HL-60/S4 treated with phorbol 12-myristate 13-acetate at 8.2 ng/mL for 4 days and 3 days (cell line): ENCODE measurements at regions not wholly inside any gene's neighbourhood (a gene's known extent, or its start where the extent isn't known, plus 50 kb on each side); places are given as distances from the start of the nearest gene placed in this dataset.

Source experiments
- in situ Hi-C: fragments of 300-500 bp; cut with MboI; formaldehyde crosslinking; loops from 2 replicates; pipeline ENCODE4 v1.15.0; 2022; ENCODE audit warnings: low sequenced_read_pairs

DNA sequence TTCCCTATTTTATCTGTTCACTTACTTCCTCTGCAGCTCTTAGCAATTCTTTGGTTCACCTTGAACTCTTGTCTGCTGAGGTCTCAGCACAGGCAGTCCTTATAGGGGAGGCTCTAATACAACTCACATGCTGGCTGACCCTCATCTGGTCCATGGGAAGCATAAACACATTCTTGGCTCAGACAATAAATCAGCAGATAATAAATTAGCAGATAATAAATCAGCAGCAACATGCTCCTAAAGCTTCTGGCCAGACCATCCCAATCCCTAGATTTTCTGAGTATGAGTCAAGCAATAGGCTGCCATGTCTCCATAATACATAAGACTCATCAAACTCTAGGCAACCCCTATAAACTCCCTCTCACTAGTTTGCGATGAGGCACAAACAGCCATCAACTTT, 208.6 kb upstream of the STEAP4 start:
- in situ Hi-C loops, result no loop called here

- in situ Hi-C loops, result no loop called here
Observed at GRCh38 chr7:88509341-88509740, 202.6 kb upstream of the STEAP4 start.

GRCh38 chr7:88500131-88500530, 193.4 kb upstream of the STEAP4 start:
- in situ Hi-C loops, result no loop called here

DNA sequence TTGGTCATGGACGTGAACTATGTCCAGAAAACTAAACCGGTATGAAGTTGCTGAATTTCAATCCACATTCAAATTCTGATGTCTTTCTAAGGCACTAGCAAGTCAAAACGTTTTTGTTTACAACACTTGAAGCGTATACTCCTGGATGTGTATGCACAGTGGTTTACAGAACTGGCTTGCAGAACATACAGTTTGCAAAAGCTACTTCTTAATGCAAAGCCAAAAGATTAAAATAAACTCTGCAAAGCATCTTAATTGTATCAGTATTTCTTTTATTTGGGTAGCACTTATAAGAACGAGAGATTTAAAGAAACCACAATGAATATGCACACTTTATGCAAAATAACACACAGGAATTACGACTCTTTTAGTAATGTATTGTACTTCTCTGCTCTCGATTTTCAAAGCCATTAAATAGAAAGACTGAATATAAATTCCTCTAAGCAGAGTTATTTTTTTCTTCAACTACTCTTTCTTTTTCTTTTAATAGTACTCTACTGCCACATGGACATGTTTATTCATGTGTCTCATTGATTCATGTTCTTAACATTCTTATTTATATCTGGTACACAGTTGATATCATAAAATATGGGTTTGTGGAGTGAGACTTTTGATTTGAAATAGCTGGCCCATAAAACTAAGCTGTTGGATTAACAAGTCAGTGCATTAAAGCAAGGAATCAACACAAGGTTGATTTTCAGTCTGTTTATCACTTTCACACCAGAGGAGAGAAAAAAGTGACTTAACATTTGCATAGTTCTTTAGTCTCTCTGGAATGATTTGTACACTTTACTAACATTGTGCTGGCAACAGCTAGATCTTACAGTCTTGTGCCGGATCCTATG, 189.4 kb upstream of the STEAP4 start:
- in situ Hi-C loops, result no loop called here

DNA sequence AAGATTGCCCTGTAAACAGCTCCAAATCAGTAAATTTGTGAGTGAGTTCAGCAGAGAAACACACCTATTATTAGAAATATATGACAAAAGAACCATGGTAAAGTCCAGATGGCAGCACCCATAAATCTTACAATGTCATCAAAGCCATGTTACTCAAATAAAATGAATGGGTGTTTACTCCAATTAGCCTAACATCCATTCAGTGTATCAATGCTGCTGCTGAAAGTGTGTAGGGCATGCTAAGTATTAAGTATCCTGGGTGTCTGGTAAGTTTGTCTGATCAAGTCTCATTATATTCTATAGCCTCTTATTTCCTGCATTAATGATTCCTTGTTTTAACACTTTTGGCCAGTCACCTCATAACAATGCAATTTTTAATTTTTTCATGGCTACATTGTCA, 185.5 kb upstream of the STEAP4 start:
- in situ Hi-C loops, result no loop called here

DNA sequence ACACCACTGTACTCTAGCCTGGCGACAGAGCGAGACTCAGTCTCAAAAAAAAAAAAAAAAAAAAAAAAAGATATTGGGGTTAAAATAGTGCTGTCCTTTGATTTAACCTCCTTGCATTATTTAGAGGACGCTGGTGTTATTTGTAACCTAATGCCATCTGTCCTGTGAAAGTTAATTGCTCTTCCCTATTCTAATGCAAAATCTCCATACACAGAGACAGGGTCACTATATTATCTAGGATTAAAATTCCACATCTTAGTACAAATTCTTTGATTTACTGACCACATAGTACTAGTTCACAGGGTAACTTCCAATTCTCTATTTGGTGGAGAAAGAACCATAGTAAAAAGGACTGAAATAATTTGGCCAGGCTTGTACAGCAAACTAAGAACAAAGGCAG, 184.2 kb upstream of the STEAP4 start:
- in situ Hi-C loops, result no loop called here

DNA sequence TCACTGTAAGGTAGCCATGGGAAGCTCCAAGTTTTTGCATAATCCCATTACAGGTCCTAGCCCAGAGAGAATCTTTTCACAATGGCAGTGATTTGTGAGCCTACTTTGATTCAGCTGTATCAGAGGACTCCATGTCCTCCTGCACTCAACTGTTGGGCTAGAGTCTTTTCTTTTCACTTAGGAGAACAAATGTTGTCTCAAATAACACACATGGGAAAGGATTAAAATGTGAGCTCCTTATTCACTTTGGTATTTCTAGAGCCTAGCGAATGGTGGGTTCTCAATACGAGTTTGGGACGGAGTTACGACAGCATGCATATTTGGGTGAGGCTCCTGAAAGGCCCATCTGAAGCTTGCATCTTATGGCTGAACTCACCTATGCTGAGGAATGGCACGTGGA, 183.5 kb upstream of the STEAP4 start:
- in situ Hi-C loops, result no loop called here

DNA sequence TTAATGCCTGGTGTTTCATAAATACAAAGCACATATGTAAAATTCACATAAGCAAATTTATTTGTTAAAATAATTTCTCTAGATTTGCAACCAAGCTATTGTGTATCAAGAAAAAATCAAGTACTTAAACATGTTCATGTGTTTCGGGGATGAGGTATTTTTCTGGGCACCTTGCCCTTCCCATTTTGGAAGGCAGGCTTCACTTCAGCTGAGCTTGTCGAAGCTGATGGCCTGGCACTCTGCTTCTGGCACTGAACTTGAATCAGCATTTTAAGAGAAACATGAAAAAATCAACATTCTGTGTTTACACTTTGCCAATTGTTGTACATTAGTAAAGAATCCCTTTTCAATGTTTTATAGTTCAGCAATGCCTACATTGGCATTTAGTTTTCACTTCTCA, 179.1 kb upstream of the STEAP4 start:
- in situ Hi-C loops, result no loop called here

- in situ Hi-C loops, result no loop called here
Observed at GRCh38 chr7:88484551-88484950, 177.9 kb upstream of the STEAP4 start.

DNA sequence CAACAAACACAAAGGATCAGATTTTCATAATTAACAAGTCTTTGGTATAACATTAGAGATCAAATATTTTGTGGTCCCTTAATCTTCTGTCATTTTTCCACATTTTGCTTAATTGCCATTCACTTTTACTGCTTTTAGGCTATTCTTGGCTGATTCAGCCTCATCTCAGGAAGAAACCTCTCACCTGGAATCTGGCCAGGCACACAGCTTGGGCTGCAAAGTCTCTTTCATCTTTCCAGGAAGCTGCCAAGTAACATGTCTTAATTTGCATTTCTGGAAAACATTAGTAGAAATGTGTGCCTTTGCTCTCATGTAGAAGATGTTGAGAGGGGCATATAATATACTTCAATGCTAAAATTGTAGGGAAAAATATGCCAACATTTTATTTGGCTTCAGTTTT, 174.2 kb upstream of the STEAP4 start:
- in situ Hi-C loops, result no loop called here

GRCh38 chr7:88480271-88480670, 173.6 kb upstream of the STEAP4 start:
- in situ Hi-C loops, result no loop called here

GRCh38 chr7:88477976-88478375, 171.3 kb upstream of the STEAP4 start:
- in situ Hi-C loops, result no loop called here

GRCh38 chr7:88465600-88465999, 158.9 kb upstream of the STEAP4 start:
- in situ Hi-C loops, result no loop called here

- in situ Hi-C loops, result no loop called here
Observed at GRCh38 chr7:88462799-88463198, 156.1 kb upstream of the STEAP4 start.

GRCh38 chr7:88460650-88461049, 154.0 kb upstream of the STEAP4 start:
- in situ Hi-C loops, result no loop called here

- in situ Hi-C loops, result no loop called here
Observed at GRCh38 chr7:88458946-88459345, 152.3 kb upstream of the STEAP4 start.

DNA sequence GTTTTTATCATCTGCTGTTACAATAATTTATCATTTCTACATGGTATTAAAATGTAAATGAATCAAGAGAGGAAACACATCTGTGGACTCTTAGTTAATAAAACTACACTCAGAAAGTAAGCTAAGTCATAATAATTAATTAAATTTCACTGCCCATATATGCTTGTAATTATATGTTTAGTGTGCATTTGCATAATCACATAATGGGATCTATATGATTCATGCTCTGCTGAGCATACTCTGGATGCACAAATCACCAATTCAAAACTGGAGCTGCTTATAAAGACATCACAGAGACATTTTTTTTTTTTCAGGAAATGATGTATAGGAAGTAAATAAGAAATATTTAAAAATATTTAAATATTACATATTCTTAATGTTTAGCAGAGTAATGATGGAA, 151.6 kb upstream of the STEAP4 start:
- in situ Hi-C loops, result no loop called here

DNA sequence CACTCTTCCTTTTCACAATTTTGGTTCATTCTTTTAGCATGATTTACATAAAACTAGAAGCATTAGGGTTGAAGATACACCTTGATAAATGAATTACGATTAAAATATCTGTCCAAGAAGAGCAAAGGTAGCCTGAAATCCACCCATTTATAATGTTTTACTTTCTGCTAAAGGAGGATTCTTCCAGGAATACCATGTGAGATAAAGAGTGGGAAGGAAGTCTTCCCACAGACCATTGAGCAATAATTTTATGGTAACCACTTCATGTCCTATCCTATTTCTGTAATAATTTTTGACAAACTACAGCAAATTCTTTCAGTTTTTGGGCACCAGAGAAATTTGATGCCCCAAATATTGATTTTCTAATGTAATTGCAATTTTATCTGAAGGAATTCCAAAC, 150.6 kb upstream of the STEAP4 start:
- in situ Hi-C loops, result no loop called here

GRCh38 chr7:88456490-88456889, 149.8 kb upstream of the STEAP4 start:
- in situ Hi-C loops, result no loop called here

- in situ Hi-C loops, result no loop called here
Observed at GRCh38 chr7:88455696-88456095, 149.0 kb upstream of the STEAP4 start.

- in situ Hi-C loops, result no loop called here
Observed at GRCh38 chr7:88452646-88453045, 146.0 kb upstream of the STEAP4 start.

GRCh38 chr7:88450874-88451273, 144.2 kb upstream of the STEAP4 start:
- in situ Hi-C loops, result no loop called here

DNA sequence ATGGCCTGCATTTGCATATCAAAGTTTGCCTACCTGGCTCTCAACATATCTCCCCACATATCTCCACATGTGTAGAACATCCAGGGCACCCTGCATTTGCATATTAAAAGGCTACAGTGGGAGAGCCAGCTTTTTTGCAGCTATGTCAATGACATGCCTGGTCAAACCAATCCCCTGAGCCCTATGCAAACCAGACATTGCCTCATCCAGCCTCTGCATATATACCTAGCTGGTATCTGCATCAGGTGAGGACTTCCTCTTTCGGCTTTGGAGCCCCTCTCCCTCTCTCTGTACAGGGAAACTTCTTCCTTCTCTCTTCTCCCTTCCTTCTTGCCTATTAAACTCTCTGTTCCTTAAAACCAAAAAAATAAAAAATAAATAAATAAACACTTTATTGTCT, 142.7 kb upstream of the STEAP4 start:
- in situ Hi-C loops, result no loop called here
